ENCODE measurements at regions not wholly inside any gene's neighbourhood (a gene's known extent, or its start where the extent isn't known, plus 50 kb on each side); places are given as distances from the start of the nearest gene placed in this dataset.
"Not testable (repeated sequence)": the region's sequence is repeated elsewhere in the genome, so short reads cannot be mapped to it uniquely, and the experiment has no call there.

DNA sequence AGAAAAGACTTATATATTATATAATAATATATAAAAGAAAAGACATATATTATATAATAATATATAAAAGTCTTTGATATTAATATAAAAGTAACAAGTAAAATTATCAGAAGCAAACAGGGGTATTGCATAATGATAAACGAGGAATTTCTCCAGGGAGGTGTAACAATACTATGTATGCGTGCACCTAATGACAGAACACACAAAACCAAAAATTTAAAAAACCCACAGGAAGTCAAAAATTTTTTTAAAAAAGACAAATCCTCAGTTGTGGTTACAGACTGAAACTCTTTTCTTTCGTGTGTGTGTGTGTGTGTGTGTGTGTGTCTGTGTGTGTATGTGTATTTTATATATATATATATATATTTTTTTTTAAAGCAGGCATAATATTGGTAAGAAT, 279.2 kb upstream of the DPP6 start:
- H3K9me3 ChIP-seq: no peaks in the 10 kb centered on the region
- no peaks in the 10 kb centered on the region for H3K27me3 ChIP-seq
- TF ChIP-seq, protein P1, sequence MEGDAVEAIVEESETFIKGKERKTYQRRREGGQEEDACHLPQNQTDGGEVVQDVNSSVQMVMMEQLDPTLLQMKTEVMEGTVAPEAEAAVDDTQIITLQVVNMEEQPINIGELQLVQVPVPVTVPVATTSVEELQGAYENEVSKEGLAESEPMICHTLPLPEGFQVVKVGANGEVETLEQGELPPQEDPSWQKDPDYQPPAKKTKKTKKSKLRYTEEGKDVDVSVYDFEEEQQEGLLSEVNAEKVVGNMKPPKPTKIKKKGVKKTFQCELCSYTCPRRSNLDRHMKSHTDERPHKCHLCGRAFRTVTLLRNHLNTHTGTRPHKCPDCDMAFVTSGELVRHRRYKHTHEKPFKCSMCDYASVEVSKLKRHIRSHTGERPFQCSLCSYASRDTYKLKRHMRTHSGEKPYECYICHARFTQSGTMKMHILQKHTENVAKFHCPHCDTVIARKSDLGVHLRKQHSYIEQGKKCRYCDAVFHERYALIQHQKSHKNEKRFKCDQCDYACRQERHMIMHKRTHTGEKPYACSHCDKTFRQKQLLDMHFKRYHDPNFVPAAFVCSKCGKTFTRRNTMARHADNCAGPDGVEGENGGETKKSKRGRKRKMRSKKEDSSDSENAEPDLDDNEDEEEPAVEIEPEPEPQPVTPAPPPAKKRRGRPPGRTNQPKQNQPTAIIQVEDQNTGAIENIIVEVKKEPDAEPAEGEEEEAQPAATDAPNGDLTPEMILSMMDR (IDR thresholded peaks at IDR 0.05; ENCODE audit: low read depth, low read length): no peak
- no peak overlapping the region for H3K4me3 ChIP-seq (ENCODE audit: low read depth, low read length)
- no peaks in the 10 kb centered on the region for H3K36me3 ChIP-seq
- no peaks in the 10 kb centered on the region for H3K4me1 ChIP-seq
- DNase-seq: no peak

DNA sequence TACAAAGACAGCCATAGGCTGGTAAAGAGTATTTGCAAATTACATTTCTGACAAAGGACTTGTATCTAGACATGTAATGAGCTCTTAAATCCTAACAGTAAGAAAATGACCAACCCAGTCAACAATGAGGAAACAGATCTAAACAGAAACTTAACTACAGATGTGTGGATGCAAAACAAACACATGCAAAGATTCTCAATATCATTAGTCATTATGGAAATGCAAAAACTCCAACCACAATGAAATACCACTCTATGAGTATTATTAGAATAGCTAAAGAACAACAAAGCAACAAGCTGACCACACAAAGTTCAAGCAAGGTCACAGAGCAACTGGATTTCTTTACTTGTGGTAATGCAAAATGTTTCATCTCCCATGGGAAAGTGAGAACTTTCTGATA, 275.3 kb upstream of the DPP6 start:
- not testable (repeated sequence) for H3K27me3 ChIP-seq; DNase-seq; H3K36me3 ChIP-seq; H3K4me3 ChIP-seq (ENCODE audit: low read depth, low read length); H3K9me3 ChIP-seq; H3K4me1 ChIP-seq

DNA sequence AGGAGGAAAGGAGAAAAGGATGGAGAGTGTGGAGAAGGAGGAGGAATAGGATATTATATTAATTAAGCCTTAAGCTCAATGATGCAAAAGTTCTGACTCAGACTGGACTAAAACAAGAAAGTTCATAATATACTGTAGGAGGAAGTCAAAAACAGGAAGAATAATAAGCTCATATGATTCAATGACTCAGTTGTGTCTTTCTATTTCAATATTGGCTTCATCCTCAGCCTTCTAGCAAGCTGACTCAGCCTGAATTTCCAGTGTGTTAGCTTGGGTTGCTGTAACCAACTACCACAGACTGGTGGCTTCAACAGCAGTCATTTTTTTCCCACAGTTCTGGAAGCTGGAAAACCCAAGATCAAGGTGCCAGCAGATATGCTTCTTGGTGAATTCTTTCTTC, 254.8 kb upstream of the DPP6 start:
- H3K4me1 ChIP-seq; H3K27me3 ChIP-seq; H3K9me3 ChIP-seq; DNase-seq; H3K36me3 ChIP-seq; H3K4me3 ChIP-seq (ENCODE audit: low read depth, low read length): not testable (repeated sequence)

DNA sequence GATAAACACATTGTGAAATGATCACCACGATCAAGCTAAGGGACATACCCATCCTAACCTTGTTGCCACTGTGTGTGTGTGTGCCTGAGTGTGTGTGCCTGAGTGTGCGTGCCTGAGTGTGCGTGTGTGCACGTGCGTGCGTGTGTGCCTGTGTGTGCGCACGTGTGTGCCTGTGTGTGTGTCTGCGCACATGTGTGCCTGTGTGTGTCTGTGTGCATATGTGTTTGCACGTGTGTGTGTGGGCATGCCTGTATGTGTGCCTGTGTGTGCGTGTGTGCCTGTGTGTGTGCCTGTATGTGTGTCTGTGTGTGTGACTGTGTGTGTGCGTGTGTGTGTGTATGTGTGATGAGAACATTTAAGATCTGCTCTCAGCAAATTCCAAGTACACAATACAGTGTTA, 244.1 kb upstream of the DPP6 start:
- no peak for DNase-seq
- TF ChIP-seq, protein P1 (IDR thresholded peaks at IDR 0.05; ENCODE audit: low read depth, low read length): no peak

DNA sequence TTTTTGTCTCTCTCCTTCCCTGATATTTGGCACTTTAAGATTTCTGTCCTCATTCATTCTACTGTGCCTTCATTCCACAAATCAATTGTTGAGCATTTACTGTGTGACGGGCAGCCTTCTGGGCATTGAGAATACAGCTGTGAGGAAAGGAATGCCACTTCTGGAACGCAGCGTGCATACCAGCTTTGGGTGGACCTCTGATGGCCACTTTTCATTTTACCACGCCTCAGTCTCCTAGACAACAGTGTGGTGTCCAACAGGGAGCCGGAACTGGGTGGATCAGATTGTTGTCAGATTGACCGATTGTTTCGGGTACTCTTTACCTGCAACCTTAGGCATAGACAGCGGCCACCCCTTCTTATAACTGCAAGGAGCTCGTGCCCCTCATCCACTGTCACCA, 222.7 kb upstream of the DPP6 start:
- Histone ChIP-seq H3K36me3 (no peaks in the 10 kb centered on the region), H3K9me3 (no peaks in the 10 kb centered on the region), H3K4me1 (no peaks in the 10 kb centered on the region; the same call in 1 of the 2 replicates), H3K4me3 (ENCODE audit: low read depth, low read length) (no peak overlapping the region), H3K27me3 (no peaks in the 10 kb centered on the region)
- TF ChIP-seq, protein P1 (IDR thresholded peaks at IDR 0.05; ENCODE audit: low read depth, low read length): no peak
- no peak for DNase-seq

More for the DNA sequence above, 244.1 kb upstream of the DPP6 start:
- Histone ChIP-seq H3K27me3 (no peaks in the 10 kb centered on the region), H3K4me3 (ENCODE audit: low read depth, low read length) (no peak overlapping the region), H3K4me1 (no peaks in the 10 kb centered on the region), H3K36me3 (no peaks in the 10 kb centered on the region), H3K9me3 (no peaks in the 10 kb centered on the region)

DNA sequence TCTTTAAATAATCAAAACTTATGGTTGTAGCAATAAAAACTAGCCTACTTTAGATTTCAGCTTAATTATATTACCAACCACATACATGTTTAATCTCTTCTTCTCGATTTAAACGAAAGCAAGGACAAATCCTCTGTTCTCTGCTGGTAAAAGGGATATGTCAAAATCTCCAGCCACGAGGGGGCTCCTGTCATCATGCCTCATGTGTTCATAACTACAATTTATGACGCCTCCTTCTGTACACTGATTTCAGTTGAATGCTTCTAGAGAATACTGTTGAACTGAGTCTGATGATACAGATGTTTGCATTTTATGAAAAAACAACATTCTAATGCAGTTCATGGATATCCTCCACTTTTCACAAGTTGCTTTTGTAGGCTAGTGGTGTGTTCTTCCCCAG, 220.0 kb upstream of the DPP6 start:
- peak; percentile 44 for DNase-seq
- Histone ChIP-seq H3K4me3 (ENCODE audit: low read depth, low read length) (no peak overlapping the region), H3K9me3 (no peaks in the 10 kb centered on the region), H3K27me3 (no peaks in the 10 kb centered on the region), H3K4me1 (no peaks in the 10 kb centered on the region; the same call in 1 of the 2 replicates), H3K36me3 (no peaks in the 10 kb centered on the region)
- TF ChIP-seq, protein P1 (IDR thresholded peaks at IDR 0.05; ENCODE audit: low read depth, low read length): peak; percentile 58

DNA sequence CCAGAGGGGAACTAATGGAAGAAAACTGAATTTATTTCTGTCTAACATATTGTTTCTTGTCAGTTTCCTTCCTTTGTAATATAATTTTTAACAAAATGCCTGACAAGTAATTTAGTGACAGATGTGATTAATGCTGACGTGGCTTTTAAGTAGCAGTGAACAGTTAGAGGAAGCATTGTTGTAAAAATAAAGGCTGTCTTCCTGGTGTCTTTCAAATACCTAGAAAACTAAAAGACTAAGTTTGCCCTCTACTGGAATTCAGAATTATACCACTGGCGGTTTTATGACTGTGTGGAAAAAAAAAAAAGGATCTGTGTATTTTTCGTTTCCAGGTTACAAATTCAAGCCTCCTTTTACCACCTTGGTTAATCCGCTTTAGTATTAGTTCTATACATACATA, 217.1 kb upstream of the DPP6 start:
- H3K36me3 ChIP-seq: no peaks in the 10 kb centered on the region
- TF ChIP-seq, protein P1 (IDR thresholded peaks at IDR 0.05; ENCODE audit: low read depth, low read length): peak; percentile 18; the same call in 1 of the 2 replicates

More for the DNA sequence above, 217.1 kb upstream of the DPP6 start:
- Histone ChIP-seq H3K9me3 (no peaks in the 10 kb centered on the region), H3K4me1 (no peaks in the 10 kb centered on the region; the same call in 1 of the 2 replicates), H3K4me3 (ENCODE audit: low read depth, low read length) (peak overlapping the region; percentile 40), H3K27me3 (no peaks in the 10 kb centered on the region)
- DNase-seq: no peak
